GM12892 (cell line): ENCODE measurements at regions not wholly inside any gene's neighbourhood (a gene's known extent, or its start where the extent isn't known, plus 50 kb on each side); places are given as distances from the start of the nearest gene placed in this dataset.

Experiments
- DNase-seq: peaks from one replicate; pipeline ENCODE4 v3.0.0; 2011; ENCODE audit not compliant: insufficient read length
- FAIRE-seq: peaks from 2 replicates; lab custom pipeline; 2011; peaks lifted over from hg19 to GRCh38; lab: Jason Lieb, UNC
- POLR2A ChIP-seq: IDR thresholded peaks from 2 replicates; pipeline ENCODE4 v1.6.1; 2011; ENCODE audit warnings: low read depth, low read length, control low read depth
- POLR2AphosphoS5 ChIP-seq: IDR thresholded peaks from 2 replicates; pipeline ENCODE4 v1.6.1; 2011; ENCODE audit warnings: low read depth, low read length, control low read depth
- TAF1 ChIP-seq: IDR thresholded peaks from 2 replicates; pipeline ENCODE4 v1.6.1; 2011; ENCODE audit warnings: low read depth, mild to moderate bottlenecking, control low read depth, low read length, borderline replicate concordance

GRCh38 chr4:54473077-54473545 is 184.6 kb upstream of the KIT start:
- FAIRE-seq, result no peak
- TF ChIP-seq POLR2A (no peak), TAF1 (no peak), POLR2AphosphoS5 (no peak)
- DNase-seq, result no peak

- no peak for DNase-seq
- no peak for FAIRE-seq
- no peak for TF ChIP-seq POLR2AphosphoS5
These were observed 184.0 kb upstream of the KIT start for GRCh38 chr4:54473798-54474197.

GRCh38 chr4:54475546-54475945 is 182.2 kb upstream of the KIT start:
- no peak for FAIRE-seq
- no peak for TF ChIP-seq TAF1
- no peak for TF ChIP-seq POLR2AphosphoS5
- TF ChIP-seq POLR2A, result no peak
- no peak for DNase-seq

GRCh38 chr4:54482529-54483200 is 175.1 kb upstream of the KIT start:
- TF ChIP-seq POLR2A, result no peak
- no peak for TF ChIP-seq TAF1
- no peak for TF ChIP-seq POLR2AphosphoS5
- FAIRE-seq (no peak), DNase-seq (no peak)

DNA sequence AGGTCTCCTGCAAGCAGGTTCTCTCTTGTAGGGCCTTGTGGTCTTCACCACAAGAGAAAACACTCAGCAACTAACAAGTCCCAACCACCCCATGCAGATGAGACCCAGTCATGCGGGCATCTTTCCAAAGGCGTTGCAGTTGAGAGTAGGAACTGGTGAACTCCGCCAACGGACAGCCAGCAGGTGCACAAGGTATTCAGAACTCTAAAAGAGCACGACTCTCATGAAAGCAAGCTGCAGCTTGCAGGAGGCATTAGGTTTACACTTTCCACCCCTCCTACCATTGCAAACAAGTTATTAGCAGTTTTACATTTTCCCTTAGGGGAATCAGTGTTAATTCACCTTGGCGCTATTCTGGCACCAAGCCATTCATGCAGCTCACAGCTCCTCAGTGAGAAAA is 173.4 kb upstream of the KIT start:
- FAIRE-seq, result no peak
- TF ChIP-seq TAF1 (no peak), POLR2A (no peak), POLR2AphosphoS5 (no peak)
- no peak for DNase-seq

- TF ChIP-seq POLR2A (no peak), TAF1 (no peak), POLR2AphosphoS5 (no peak)
- FAIRE-seq, result no peak
- no peak for DNase-seq
These were observed 170.3 kb upstream of the KIT start for GRCh38 chr4:54487491-54487890.

DNA sequence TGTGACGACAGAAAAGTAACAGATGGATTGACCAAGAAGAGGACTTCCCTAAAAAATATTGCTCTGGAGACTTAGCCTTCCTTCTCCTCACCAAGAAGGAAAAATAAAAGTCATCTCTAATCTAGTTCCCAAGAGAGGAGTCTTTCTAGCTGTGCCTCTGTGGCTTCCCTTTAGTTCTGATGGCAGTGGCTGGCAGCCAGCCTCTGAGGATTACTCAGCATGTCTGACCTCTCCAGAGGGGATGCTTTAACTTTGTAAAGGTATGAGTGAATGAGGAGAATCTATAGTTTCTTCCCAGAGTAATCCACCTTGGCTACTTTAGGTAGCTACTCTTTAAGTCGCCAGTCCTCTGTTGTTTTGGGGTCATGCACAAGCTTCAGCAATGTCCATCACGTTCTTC is 163.9 kb upstream of the KIT start:
- TF ChIP-seq POLR2AphosphoS5 (no peak), POLR2A (no peak), TAF1 (no peak)
- DNase-seq, result no peak
- no peak for FAIRE-seq

DNA sequence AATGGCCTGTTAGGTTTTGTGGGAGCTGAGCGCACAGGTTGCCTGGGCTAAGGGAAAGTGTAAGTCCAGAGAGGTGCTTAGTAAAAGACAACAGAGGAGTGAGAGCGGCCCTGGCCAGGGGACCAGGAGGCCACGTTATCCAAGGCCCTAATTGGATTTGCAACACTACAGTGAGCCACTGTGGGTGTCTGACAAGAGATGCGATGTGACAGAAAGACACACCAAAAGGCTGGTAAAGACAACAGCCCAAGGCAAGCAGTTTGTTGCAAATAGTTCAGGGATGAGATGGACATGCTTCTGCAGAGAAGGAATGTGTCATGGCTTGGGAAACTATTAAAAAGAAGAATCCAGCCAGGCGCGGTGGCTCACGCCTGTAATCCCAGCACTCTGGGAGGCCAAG is 162.7 kb upstream of the KIT start:
- DNase-seq, result no peak
- TF ChIP-seq POLR2AphosphoS5 (no peak), POLR2A (no peak), TAF1 (no peak)
- FAIRE-seq, result no peak

- TF ChIP-seq POLR2A, result no peak
- no peak for TF ChIP-seq POLR2AphosphoS5
- TF ChIP-seq TAF1, result no peak
- DNase-seq (no peak), FAIRE-seq (no peak)
These were observed 162.1 kb upstream of the KIT start for GRCh38 chr4:54495641-54496040.

- no peak for DNase-seq
- no peak for FAIRE-seq
- TF ChIP-seq POLR2AphosphoS5, result no peak
- TF ChIP-seq TAF1, result no peak
- TF ChIP-seq POLR2A, result no peak
These were observed 161.3 kb upstream of the KIT start for GRCh38 chr4:54496412-54496811.

DNA sequence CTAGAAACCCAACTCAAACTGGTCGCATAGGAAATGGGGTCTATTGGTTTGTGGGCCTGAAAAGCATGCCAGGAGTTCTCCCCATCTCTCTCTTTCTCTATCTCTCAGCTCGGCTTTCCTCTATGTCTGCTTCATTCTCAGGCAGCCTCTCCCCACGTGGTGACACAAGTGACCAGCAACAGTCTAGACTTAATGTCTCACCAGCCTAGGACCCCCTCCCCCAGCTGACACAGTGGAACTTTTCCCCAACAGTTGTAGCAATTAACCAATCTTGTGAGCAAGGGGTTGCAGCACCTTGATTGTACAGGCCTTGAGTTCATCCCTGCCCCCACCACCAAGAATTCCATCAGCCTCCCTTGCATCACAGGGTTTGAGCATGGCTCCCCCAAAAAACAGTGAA is 159.8 kb upstream of the KIT start:
- DNase-seq (no peak), FAIRE-seq (no peak)
- no peak for TF ChIP-seq TAF1
- TF ChIP-seq POLR2AphosphoS5, result no peak
- TF ChIP-seq POLR2A, result no peak

- TF ChIP-seq TAF1, result no peak
- no peak for TF ChIP-seq POLR2AphosphoS5
- TF ChIP-seq POLR2A, result no peak
- no peak for DNase-seq
- no peak for FAIRE-seq
These were observed 159.1 kb upstream of the KIT start for GRCh38 chr4:54498661-54499111.

DNA sequence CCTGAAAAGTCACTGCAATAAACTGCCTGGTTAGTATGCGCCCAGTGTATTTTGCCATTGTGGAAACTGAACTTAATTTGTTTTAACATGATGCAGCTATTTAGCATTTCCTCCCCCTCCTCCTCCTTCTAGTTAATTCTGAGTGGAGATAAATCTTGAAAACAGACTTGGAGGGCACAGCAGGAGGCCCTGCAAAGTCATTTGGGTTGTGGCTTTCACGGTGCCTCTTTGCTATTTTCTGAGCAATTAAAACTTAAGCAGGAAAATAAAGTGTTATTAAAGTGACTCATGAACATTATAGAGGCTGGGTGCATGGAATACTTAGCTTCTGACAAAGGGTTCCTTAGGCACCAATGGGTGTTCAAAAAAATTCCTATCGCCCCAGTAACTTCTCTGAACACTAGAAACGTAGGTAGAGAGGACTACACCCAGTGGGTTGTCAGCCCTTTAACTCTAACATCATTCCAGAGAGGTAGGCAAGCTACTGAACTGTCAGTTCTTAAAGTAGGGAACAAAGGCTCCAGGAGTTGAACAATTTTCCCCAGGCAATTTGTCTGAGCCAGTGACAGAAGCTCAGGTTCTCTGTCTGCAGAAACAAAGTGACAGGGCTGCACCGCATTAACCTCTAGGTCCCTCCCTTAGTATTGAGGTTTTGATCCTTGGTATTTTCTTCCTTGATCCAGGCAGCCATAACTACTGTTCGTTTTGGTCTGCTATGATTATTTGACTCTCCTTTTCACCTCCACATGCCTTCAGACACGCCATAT is 158.3 kb upstream of the KIT start:
- no peak for TF ChIP-seq POLR2AphosphoS5
- no peak for TF ChIP-seq POLR2A
- no peak for TF ChIP-seq TAF1
- DNase-seq (no peak), FAIRE-seq (no peak)
